H1 (cell line): ENCODE measurements at regions not wholly inside any gene's neighbourhood (a gene's known extent, or its start where the extent isn't known, plus 50 kb on each side); places are given as distances from the start of the nearest gene placed in this dataset.

Source experiments
- CTCF ChIA-PET: fragments of 300-600 bp; sonication (Branson Sonifier 250); formaldehyde crosslinking; loops from one replicate; lab custom pipeline; 2021; ENCODE audit not compliant: partially characterized antibody; lab: Charles Lee
- POLR2A ChIA-PET: fragments of 300-600 bp; sonication (Branson Sonifier 250); formaldehyde crosslinking; loops from one replicate; lab custom pipeline; 2021; ENCODE audit warnings: inconsistent platforms; ENCODE audit not compliant: partially characterized antibody; lab: Charles Lee
- DNase-seq, 2 experiments: peaks; one replicate each; pipeline versions ENCODE4 v3.0.0 to v3.0.0-alpha.2; 2010 to 2022; ENCODE audit warnings: low spot score in 2 of 2, low read depth in 1 of 2, mixed read lengths in 1 of 2
- FAIRE-seq: peaks from 2 replicates; lab custom pipeline; 2011; peaks lifted over from hg19 to GRCh38; lab: Jason Lieb, UNC
- H2AFZ ChIP-seq: 2 replicates; pipeline ENCODE4 v1.8.1; 2012; ENCODE audit warnings: low read length, inconsistent platforms
- H2AK5ac ChIP-seq: 2 replicates; pipeline ENCODE4 v1.6.1; 2013; ENCODE audit warnings: low read depth, low read length
- H2BK120ac ChIP-seq: replicated peaks from 2 replicates; pipeline ENCODE3; 2013; ENCODE audit warnings: low read depth, low read length, inconsistent platforms
- H2BK12ac ChIP-seq: 2 replicates; pipeline ENCODE4 v1.6.1; 2013; ENCODE audit warnings: low read depth, low read length
- H2BK15ac ChIP-seq: 2 replicates; pipeline ENCODE4 v1.6.1; 2013; ENCODE audit warnings: low read length
- H2BK20ac ChIP-seq: 2 replicates; pipeline ENCODE4 v1.6.1; 2013; ENCODE audit warnings: low read length
- H2BK5ac ChIP-seq: 2 replicates; pipeline ENCODE4 v1.6.1; 2013; ENCODE audit warnings: low read depth, low read length
- H3K14ac ChIP-seq: 2 replicates; pipeline ENCODE4 v1.6.1; 2013; ENCODE audit warnings: inconsistent platforms; ENCODE audit not compliant: insufficient read length
- H3K18ac ChIP-seq: 2 replicates; pipeline ENCODE4 v1.6.1; 2013; ENCODE audit warnings: low read length; ENCODE audit errors: extremely low read depth
- H3K23ac ChIP-seq: 2 replicates; pipeline ENCODE4 v1.6.1; 2013; ENCODE audit warnings: inconsistent platforms; ENCODE audit not compliant: insufficient read length
- H3K23me2 ChIP-seq: 2 replicates; pipeline ENCODE4 v1.6.1; 2013; ENCODE audit warnings: low read depth, low read length
- H3K27ac ChIP-seq: 2 replicates; pipeline ENCODE4 v1.6.1; 2011; ENCODE audit warnings: low read depth, low read length, inconsistent platforms
- H3K27me3 ChIP-seq, 4 experiments: replicated peaks in 1 of 4; 1 replicate in 1 of 4; 2 replicates in 3 of 4; pipeline versions ENCODE4 v1.6.1 to v1.8.1; 2011 to 2013; ENCODE audit warnings: low read length in 3 of 4, mild to moderate bottlenecking in 3 of 4, inconsistent platforms in 2 of 4, mixed read lengths in 2 of 4, moderate library complexity in 1 of 4; ENCODE audit not compliant: control insufficient read depth in 3 of 4, insufficient read depth in 3 of 4; ENCODE audit errors: extremely low read depth in 1 of 4
- H3K36me3 ChIP-seq, 4 experiments: 2 replicates each; pipeline versions ENCODE4 v1.6.1 to v1.8.1; 2011 to 2013; ENCODE audit warnings: mild to moderate bottlenecking in 4 of 4, low read length in 3 of 4, moderate library complexity in 2 of 4, control low read depth in 1 of 4, inconsistent platforms in 1 of 4; ENCODE audit not compliant: insufficient read depth in 4 of 4, control insufficient read depth in 2 of 4
- H3K4ac ChIP-seq: replicated peaks from 2 replicates; pipeline ENCODE3; 2013; ENCODE audit warnings: low read length, low read depth, mixed read lengths, inconsistent platforms; ENCODE audit not compliant: insufficient read length
- H3K4me1 ChIP-seq, 4 experiments: replicated peaks in 1 of 4; 1 replicate in 1 of 4; 2 replicates in 3 of 4; pipeline versions ENCODE4 v1.6.1 to v1.8.1; 2011 to 2013; ENCODE audit warnings: low read length in 3 of 4, inconsistent platforms in 2 of 4, mixed read lengths in 1 of 4; ENCODE audit not compliant: insufficient read depth in 4 of 4, control insufficient read depth in 3 of 4
- H3K4me2 ChIP-seq, 2 experiments: 2 replicates each; pipeline versions ENCODE4 v1.6.1 to v1.8.1; 2011 to 2013; ENCODE audit warnings: low read depth in 2 of 2, low read length in 2 of 2, control low read depth in 1 of 2, inconsistent platforms in 1 of 2, mild to moderate bottlenecking in 1 of 2; ENCODE audit not compliant: insufficient read depth in 1 of 2
- H3K4me3 ChIP-seq, 4 experiments: fragments of 200-600, 300-600 bp in 1 of 4; sonication (generic), shearing (Covaris generic), sonication (Bioruptor Twin) in 1 of 4; 2 replicates each; pipeline versions ENCODE4 v1.5.1 to v1.8.1; 2011 to 2016; ENCODE audit warnings: low read length in 4 of 4, low read depth in 3 of 4, control low read depth in 2 of 4, inconsistent platforms in 2 of 4, mild to moderate bottlenecking in 2 of 4, mixed read lengths in 1 of 4, moderate library complexity in 1 of 4; ENCODE audit not compliant: insufficient read depth in 2 of 4; ENCODE audit errors: extremely low read depth in 1 of 4
- H3K56ac ChIP-seq: replicated peaks from 2 replicates; pipeline ENCODE3; 2013; ENCODE audit warnings: low read depth, mild to moderate bottlenecking, mixed read lengths, low read length, inconsistent platforms; ENCODE audit not compliant: insufficient read length
- H3K79me1 ChIP-seq: 2 replicates; pipeline ENCODE4 v1.6.1; 2013; ENCODE audit warnings: low read depth, low read length, control low read depth
- H3K79me2 ChIP-seq, 2 experiments: 2 replicates each; pipeline versions ENCODE4 v1.6.1 to v1.8.1; 2012 to 2013; ENCODE audit warnings: low read length in 2 of 2, mild to moderate bottlenecking in 2 of 2, inconsistent platforms in 1 of 2; ENCODE audit not compliant: insufficient read depth in 2 of 2, control insufficient read depth in 1 of 2
- H3K9ac ChIP-seq, 4 experiments: replicated peaks in 1 of 4; 1 replicate in 1 of 4; 2 replicates in 3 of 4; pipeline versions ENCODE4 v1.6.1 to v1.8.1; 2011 to 2013; ENCODE audit warnings: low read depth in 3 of 4, low read length in 3 of 4, control low read depth in 2 of 4, mild to moderate bottlenecking in 2 of 4, moderate library complexity in 2 of 4, inconsistent platforms in 1 of 4; ENCODE audit errors: extremely low read depth in 1 of 4
- H3K9me3 ChIP-seq, 2 experiments: 2 replicates each; pipeline versions ENCODE4 v1.6.1 to v1.8.1; 2012 to 2013; ENCODE audit warnings: mild to moderate bottlenecking in 2 of 2, moderate library complexity in 2 of 2, control low read depth in 1 of 2, inconsistent platforms in 1 of 2, low read depth in 1 of 2, low read length in 1 of 2, mixed read lengths in 1 of 2; ENCODE audit not compliant: insufficient read depth in 2 of 2
- H4K20me1 ChIP-seq, 2 experiments: replicated peaks in 1 of 2; 2 replicates each; pipeline versions ENCODE3 to v1.8.1; 2011 to 2013; ENCODE audit warnings: inconsistent platforms in 2 of 2, low read length in 2 of 2, mild to moderate bottlenecking in 1 of 2; ENCODE audit not compliant: insufficient read depth in 2 of 2, control insufficient read depth in 1 of 2
- H4K5ac ChIP-seq: 2 replicates; pipeline ENCODE4 v1.6.1; 2013; ENCODE audit warnings: low read length, low read depth, mixed read lengths, inconsistent platforms; ENCODE audit not compliant: insufficient read length
- H4K8ac ChIP-seq: 2 replicates; pipeline ENCODE4 v1.8.0; 2013; ENCODE audit warnings: mild to moderate bottlenecking, moderate library complexity, low read length, inconsistent platforms; ENCODE audit not compliant: insufficient read depth; ENCODE audit errors: extremely low read depth
- H4K91ac ChIP-seq: replicated peaks from 2 replicates; pipeline ENCODE3; 2013; ENCODE audit warnings: low read length, mixed read lengths, inconsistent platforms; ENCODE audit not compliant: insufficient read length
- ASH2L ChIP-seq: fragments of 200-600, 300-600 bp; sonication (generic); IDR thresholded peaks from one replicate; pipeline ENCODE4 v1.7.1; 2017; ENCODE audit warnings: low read length
- BCL11A ChIP-seq, 2 experiments: IDR thresholded peaks; one replicate each; pipeline ENCODE4 v1.6.1; 2011; ENCODE audit warnings: low read depth in 2 of 2, low read length in 2 of 2, mild to moderate bottlenecking in 2 of 2
- CEBPB ChIP-seq: IDR thresholded peaks from 2 replicates; pipeline ENCODE4 v1.6.1; 2012; ENCODE audit warnings: low read depth, low read length
- CHD1 ChIP-seq: IDR thresholded peaks from 2 replicates; pipeline ENCODE4 v1.6.1; 2012; ENCODE audit warnings: low read depth, low read length, improper control_type of control experiment
- CHD2 ChIP-seq: IDR thresholded peaks from 2 replicates; pipeline ENCODE4 v1.6.1; 2012; ENCODE audit warnings: low read length, improper control_type of control experiment
- HDAC2 ChIP-seq, 2 experiments: fragments of 300-600 bp in 1 of 2; sonication (generic) in 1 of 2; IDR thresholded peaks; 2 replicates each; pipeline ENCODE4 v1.6.1; 2011 to 2012; ENCODE audit warnings: low read depth in 2 of 2, low read length in 2 of 2, mild to moderate bottlenecking in 2 of 2, moderate library complexity in 2 of 2, borderline replicate concordance in 1 of 2, inconsistent platforms in 1 of 2
- JUN ChIP-seq: IDR thresholded peaks from 2 replicates; pipeline ENCODE4 v1.6.1; 2011; ENCODE audit warnings: low read depth, mild to moderate bottlenecking, improper control_type of control experiment, low read length
- KDM5A ChIP-seq: fragments of 200-600 bp; IDR thresholded peaks from 2 replicates; pipeline ENCODE4 v1.7.1; 2012; ENCODE audit warnings: mild to moderate bottlenecking, low read length, inconsistent platforms, mixed read lengths
- NANOG ChIP-seq: IDR thresholded peaks from 2 replicates; pipeline ENCODE4 v1.6.1; 2011; ENCODE audit warnings: low read length, low read depth, mild to moderate bottlenecking, inconsistent platforms; ENCODE audit not compliant: insufficient read depth, poor library complexity, severe bottlenecking
- PHF8 ChIP-seq: fragments of 200-600 bp; sonication (generic); conservative IDR thresholded peaks from 2 replicates; pipeline ENCODE4 v1.7.1; 2012; ENCODE audit warnings: low read depth, mild to moderate bottlenecking, inconsistent platforms, low read length, moderate library complexity
- POLR2AphosphoS5 ChIP-seq: IDR thresholded peaks from 2 replicates; pipeline ENCODE4 v1.6.1; 2011; ENCODE audit warnings: low read depth, low read length
- RFX5 ChIP-seq: IDR thresholded peaks from 2 replicates; pipeline ENCODE4 v1.6.1; 2011; ENCODE audit warnings: low read depth, low read length, improper control_type of control experiment, borderline replicate concordance
- SAP30 ChIP-seq: fragments of 300-600 bp; sonication (generic); IDR thresholded peaks from 2 replicates; pipeline ENCODE4 v1.7.1; 2012; ENCODE audit warnings: low read length, moderate library complexity, mild to moderate bottlenecking, inconsistent platforms; ENCODE audit not compliant: insufficient read depth, insufficient replicate concordance
- TAF7 ChIP-seq: optimal IDR thresholded peaks from 2 replicates; pipeline ENCODE3; 2011; ENCODE audit warnings: low read depth, mild to moderate bottlenecking, inconsistent platforms, low read length, moderate library complexity, borderline replicate concordance
- TBP ChIP-seq: IDR thresholded peaks from 2 replicates; pipeline ENCODE4 v1.6.1; 2011; ENCODE audit warnings: low read depth, low read length, improper control_type of control experiment
- YY1 ChIP-seq: IDR thresholded peaks from 2 replicates; pipeline ENCODE4 v1.6.1; 2011; ENCODE audit warnings: low read depth, mild to moderate bottlenecking, low read length
- WGBS, 2 experiments: shearing (Covaris generic) in 1 of 2; methylation state at CpG; one replicate each; pipeline versions ENCODE4 v1.1.6 to v1.1.7; 2013 to 2015; ENCODE audit warnings: low lambda C conversion rate in 2 of 2, mixed read lengths in 2 of 2, inconsistent platforms in 1 of 2, low coverage in 1 of 2, missing lambda C conversion rate in 1 of 2; ENCODE audit not compliant: insufficient replicate concordance in 2 of 2, insufficient coverage in 1 of 2, insufficient read length in 1 of 2; ENCODE audit errors: extremely low coverage in 1 of 2, missing lambda C conversion rate in 1 of 2; 5-methylcytosine and 5-hydroxymethylcytosine counted together

DNA sequence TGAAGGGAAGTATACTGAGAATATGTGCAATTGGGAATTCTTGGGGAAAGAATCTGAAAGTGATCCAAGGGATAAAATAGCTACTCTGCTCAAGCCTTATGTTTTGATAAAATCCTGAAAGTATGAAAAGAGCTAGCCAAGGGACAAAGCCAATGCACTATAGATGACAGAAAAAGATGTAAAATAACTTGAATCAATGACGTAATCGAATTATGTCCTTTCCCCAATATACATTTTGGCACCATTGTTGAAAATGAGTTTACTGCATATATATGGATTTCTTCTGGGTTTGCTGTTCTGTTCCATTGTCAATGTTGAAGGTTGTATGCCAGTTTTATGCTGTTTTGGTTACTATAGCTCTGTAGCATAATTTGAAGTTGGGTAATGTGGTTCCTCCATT lies 407.3 kb downstream of the DCAF12L2 start:
- H3K9ac ChIP-seq: no peak overlapping the region
- DNase-seq (no peak), FAIRE-seq (no peak)
- no peak overlapping the region for H4K91ac ChIP-seq
- no peak overlapping the region for H3K4me2 ChIP-seq
- no peak overlapping the region for H3K27ac ChIP-seq
- no peak overlapping the region for H3K4ac ChIP-seq
- H2AK5ac ChIP-seq: no peak overlapping the region
- H3K56ac ChIP-seq: no peak overlapping the region
- no peak overlapping the region for H2BK12ac ChIP-seq
- H3K14ac ChIP-seq: no peak overlapping the region
- H3K23me2 ChIP-seq: no peaks in the 10 kb centered on the region
- H3K18ac ChIP-seq: no peak overlapping the region
- no peak overlapping the region for H3K23ac ChIP-seq
- H2BK15ac ChIP-seq: no peak overlapping the region
- no peak overlapping the region for H3K4me3 ChIP-seq
- H2BK120ac ChIP-seq: no peak overlapping the region
- no peaks in the 10 kb centered on the region for H3K27me3 ChIP-seq
- no peaks in the 10 kb centered on the region for H3K4me1 ChIP-seq
- no peaks in the 10 kb centered on the region for H3K79me2 ChIP-seq
- ChIA-PET CTCF (no interaction called here), POLR2A (no interaction called here)
- H3K79me1 ChIP-seq: no peaks in the 10 kb centered on the region
- 94% methylated on average over 2 of the region's 2 CpGs; no CpG with 5 or more reads in 1 of the 2 experiments for WGBS, 2 experiments
- H2BK20ac ChIP-seq: no peak overlapping the region
- H2BK5ac ChIP-seq: no peak overlapping the region
- no peaks in the 10 kb centered on the region for H3K36me3 ChIP-seq
- H4K5ac ChIP-seq: no peak overlapping the region
- no peaks in the 10 kb centered on the region for H3K9me3 ChIP-seq
- no peaks in the 10 kb centered on the region for H4K20me1 ChIP-seq
- no peak overlapping the region for H4K8ac ChIP-seq
- H2AFZ ChIP-seq: no peak overlapping the region
- no peak for TF ChIP-seq HDAC2 (IDR thresholded peaks at IDR 0.05; ENCODE audit: borderline replicate concordance in 1 of 2, low read depth in 2 of 2, low read length in 2 of 2)
- TF ChIP-seq POLR2AphosphoS5: no peak
- TF ChIP-seq KDM5A: no peak
- no peak for TF ChIP-seq NANOG
- no peak for TF ChIP-seq JUN
- no peak for TF ChIP-seq TAF7
- no peak for TF ChIP-seq ASH2L
- no peak for TF ChIP-seq CHD1
- TF ChIP-seq BCL11A (IDR thresholded peaks at IDR 0.05; ENCODE audit: low read depth in 2 of 2, low read length in 2 of 2): no peak
- no peak for TF ChIP-seq CEBPB
- no peak for TF ChIP-seq YY1
- no peak for TF ChIP-seq SAP30
- no peak for TF ChIP-seq PHF8
- no peak for TF ChIP-seq CHD2
- TF ChIP-seq RFX5: no peak
- no peak for TF ChIP-seq TBP
